ENCODE measurements at regions not wholly inside any gene's neighbourhood (a gene's known extent, or its start where the extent isn't known, plus 50 kb on each side); places are given as distances from the start of the nearest gene placed in this dataset.

DNA sequence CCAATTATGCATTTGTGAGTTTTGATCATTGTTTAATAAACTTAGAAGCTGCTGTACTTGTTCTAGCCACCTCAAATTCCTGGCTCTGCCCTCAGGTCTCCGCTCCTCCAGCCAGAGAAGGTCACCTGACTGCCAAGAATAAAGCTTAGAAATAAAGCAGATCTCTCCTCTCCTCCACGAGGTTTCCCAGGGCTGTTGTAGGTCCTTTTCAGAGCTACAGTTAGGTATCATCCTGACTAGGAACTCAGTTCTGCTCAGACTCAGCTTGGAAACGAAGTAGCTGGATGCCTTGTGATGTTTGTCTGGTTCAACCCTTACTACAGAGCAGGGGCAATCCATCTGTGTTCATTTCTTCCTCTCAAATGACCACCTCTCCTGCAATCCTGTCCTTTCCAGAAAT is 79.1 kb upstream of the RAPGEF2 start:
- H2BK120ac ChIP-seq (ENCODE audit: insufficient read depth, low read length, poor library complexity), result no peak overlapping the region
- no peaks in the 10 kb centered on the region for H3K79me2 ChIP-seq (ENCODE audit: control insufficient read depth, insufficient read depth, low read length, poor library complexity)
- WGBS (ENCODE audit: extremely low coverage, insufficient coverage, insufficient read length), result no CpG with 5 or more reads among the region's 3 CpGs

DNA sequence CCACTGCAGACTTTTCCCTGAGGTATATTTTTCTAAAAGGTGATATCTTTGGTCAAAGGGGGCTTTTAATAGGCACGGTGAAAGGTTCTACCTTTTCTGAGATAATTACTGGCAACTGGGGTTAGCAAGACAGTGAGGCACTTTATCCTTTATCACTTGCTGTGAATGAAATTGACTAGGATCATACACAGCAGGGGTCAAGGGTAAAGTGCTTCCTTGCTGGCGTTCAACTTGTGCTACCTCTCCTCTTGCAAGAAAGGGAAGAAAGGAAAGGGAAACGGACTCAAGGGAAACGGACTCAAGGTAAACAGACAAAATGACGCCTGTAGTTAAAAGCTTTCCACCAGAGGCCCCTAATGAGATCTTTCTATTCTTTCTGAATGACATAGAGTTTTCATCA is 78.6 kb upstream of the RAPGEF2 start:
- H3K9me3 ChIP-seq (ENCODE audit: insufficient read depth, low read depth, low read length), result no peaks in the 10 kb centered on the region
- no peak overlapping the region for H4K12ac ChIP-seq (ENCODE audit: low read depth, low read length)
- no peaks in the 10 kb centered on the region for H3K79me2 ChIP-seq (ENCODE audit: control insufficient read depth, insufficient read depth, low read length, poor library complexity)
- no peak overlapping the region for H3K4ac ChIP-seq (ENCODE audit: low read depth, low read length)
- H3K27ac ChIP-seq (ENCODE audit: low read depth, low read length), result no peak overlapping the region
- H4K8ac ChIP-seq (ENCODE audit: low read depth, low read length), result no peak overlapping the region
- no peak overlapping the region for H3K9ac ChIP-seq (ENCODE audit: low read length)
- no peak overlapping the region for H3K23ac ChIP-seq (ENCODE audit: low read length)
- H2AK5ac ChIP-seq (ENCODE audit: low read length), result no peak overlapping the region
- no peak overlapping the region for H2BK120ac ChIP-seq (ENCODE audit: insufficient read depth, low read length, poor library complexity)
- peaks cover 0 to 4% of the 10 kb centered on the region in 2 experiments for H3K4me1 ChIP-seq (ENCODE audit: control insufficient read depth in 1 of 2, insufficient read depth in 2 of 2, low read length in 2 of 2)
- H3K36me3 ChIP-seq (ENCODE audit: control insufficient read depth in 1 of 2, insufficient read depth in 2 of 2, low read length in 2 of 2), result no peaks in the 10 kb centered on the region
- DNase-seq, result no peak
- H3K27me3 ChIP-seq (ENCODE audit: insufficient read depth, low read length), result no peaks in the 10 kb centered on the region
- no peak overlapping the region for H3K18ac ChIP-seq (ENCODE audit: low read length)
- H2BK12ac ChIP-seq (ENCODE audit: low read length), result no peak overlapping the region
- no peak overlapping the region for H4K91ac ChIP-seq (ENCODE audit: low read depth, low read length)
- WGBS (ENCODE audit: extremely low coverage, insufficient coverage, insufficient read length), result no CpG with 5 or more reads among the region's 5 CpGs
- H2BK5ac ChIP-seq (ENCODE audit: low read depth, low read length, poor library complexity), result no peak overlapping the region
- no peak overlapping the region for H3K4me2 ChIP-seq (ENCODE audit: low read length)
- H3K14ac ChIP-seq (ENCODE audit: low read length), result no peak overlapping the region
- no peak overlapping the region for H3K4me3 ChIP-seq (ENCODE audit: low read depth, low read length)
- H3K79me1 ChIP-seq (ENCODE audit: low read length), result no peaks in the 10 kb centered on the region
- H2AFZ ChIP-seq (ENCODE audit: insufficient read depth, low read length, poor library complexity), result no peak overlapping the region

More for the DNA sequence above, 79.1 kb upstream of the RAPGEF2 start:
- no peak overlapping the region for H3K27ac ChIP-seq (ENCODE audit: low read depth, low read length)
- no peak overlapping the region for H2AK5ac ChIP-seq (ENCODE audit: low read length)
- no peak overlapping the region for H3K4me3 ChIP-seq (ENCODE audit: low read depth, low read length)
- no peak overlapping the region for H3K23ac ChIP-seq (ENCODE audit: low read length)
- no peaks in the 10 kb centered on the region for H3K36me3 ChIP-seq (ENCODE audit: control insufficient read depth in 1 of 2, insufficient read depth in 2 of 2, low read length in 2 of 2)
- no peak overlapping the region for H4K91ac ChIP-seq (ENCODE audit: low read depth, low read length)
- no peak overlapping the region for H3K14ac ChIP-seq (ENCODE audit: low read length)
- no peak overlapping the region for H4K12ac ChIP-seq (ENCODE audit: low read depth, low read length)
- no peaks in the 10 kb centered on the region for H3K9me3 ChIP-seq (ENCODE audit: insufficient read depth, low read depth, low read length)
- H3K18ac ChIP-seq (ENCODE audit: low read length), result no peak overlapping the region
- no peak overlapping the region for H3K9ac ChIP-seq (ENCODE audit: low read length)
- no peak overlapping the region for H3K4ac ChIP-seq (ENCODE audit: low read depth, low read length)
- no peak overlapping the region for H2AFZ ChIP-seq (ENCODE audit: insufficient read depth, low read length, poor library complexity)
- H3K4me2 ChIP-seq (ENCODE audit: low read length), result no peak overlapping the region
- DNase-seq, result no peak
- H2BK12ac ChIP-seq (ENCODE audit: low read length), result no peak overlapping the region
- H3K27me3 ChIP-seq (ENCODE audit: insufficient read depth, low read length), result no peaks in the 10 kb centered on the region
- H3K4me1 ChIP-seq (ENCODE audit: control insufficient read depth in 1 of 2, insufficient read depth in 2 of 2, low read length in 2 of 2), result peaks cover 0 to 4% of the 10 kb centered on the region in 2 experiments
- no peak overlapping the region for H2BK5ac ChIP-seq (ENCODE audit: low read depth, low read length, poor library complexity)
- no peaks in the 10 kb centered on the region for H3K79me1 ChIP-seq (ENCODE audit: low read length)
- H4K8ac ChIP-seq (ENCODE audit: low read depth, low read length), result peak overlapping the region; percentile 16

DNA sequence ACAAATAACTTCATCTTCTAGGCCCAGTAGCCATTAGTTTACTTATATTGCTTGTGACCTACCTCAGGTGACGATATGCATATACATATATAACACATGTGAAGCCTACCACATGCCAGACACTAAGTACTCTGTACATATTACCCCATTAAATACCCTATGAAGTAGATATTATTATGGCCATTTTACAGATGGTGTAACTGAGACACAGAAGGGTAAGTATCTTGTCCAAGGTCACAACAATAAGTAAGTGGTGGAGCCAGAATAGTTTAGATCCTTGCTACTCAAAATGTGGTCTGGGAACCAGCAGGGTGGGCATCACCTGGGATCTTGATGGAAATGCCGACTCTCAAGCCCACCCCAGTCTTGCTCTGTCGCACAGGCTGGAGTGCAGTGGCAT is 78.1 kb upstream of the RAPGEF2 start:
- Histone ChIP-seq H2BK120ac (ENCODE audit: insufficient read depth, low read length, poor library complexity) (no peak overlapping the region), H4K8ac (ENCODE audit: low read depth, low read length) (no peak overlapping the region), H3K79me1 (ENCODE audit: low read length) (no peaks in the 10 kb centered on the region), H3K27me3 (ENCODE audit: insufficient read depth, low read length) (no peaks in the 10 kb centered on the region), H2AK5ac (ENCODE audit: low read length) (no peak overlapping the region), H3K4me2 (ENCODE audit: low read length) (no peak overlapping the region), H3K27ac (ENCODE audit: low read depth, low read length) (no peak overlapping the region), H4K12ac (ENCODE audit: low read depth, low read length) (no peak overlapping the region), H3K14ac (ENCODE audit: low read length) (no peak overlapping the region), H3K4me3 (ENCODE audit: low read depth, low read length) (no peak overlapping the region), H3K18ac (ENCODE audit: low read length) (no peak overlapping the region), H2BK5ac (ENCODE audit: low read depth, low read length, poor library complexity) (no peak overlapping the region), H3K23ac (ENCODE audit: low read length) (no peak overlapping the region), H3K9me3 (ENCODE audit: insufficient read depth, low read depth, low read length) (no peaks in the 10 kb centered on the region), H3K36me3 (ENCODE audit: control insufficient read depth in 1 of 2, insufficient read depth in 2 of 2, low read length in 2 of 2) (no peaks in the 10 kb centered on the region), H2BK12ac (ENCODE audit: low read length) (no peak overlapping the region), H3K4me1 (ENCODE audit: control insufficient read depth in 1 of 2, insufficient read depth in 2 of 2, low read length in 2 of 2) (peaks cover 0 to 4% of the 10 kb centered on the region in 2 experiments), H2AFZ (ENCODE audit: insufficient read depth, low read length, poor library complexity) (no peak overlapping the region), H3K9ac (ENCODE audit: low read length) (no peak overlapping the region), H4K91ac (ENCODE audit: low read depth, low read length) (no peak overlapping the region), H3K4ac (ENCODE audit: low read depth, low read length) (no peak overlapping the region), H3K79me2 (ENCODE audit: control insufficient read depth, insufficient read depth, low read length, poor library complexity) (no peaks in the 10 kb centered on the region)
- no peak for DNase-seq
- WGBS (ENCODE audit: extremely low coverage, insufficient coverage, insufficient read length), result no CpG with 5 or more reads among the region's 3 CpGs

GRCh38 chr4:159026329-159026728 is 76.5 kb upstream of the RAPGEF2 start:
- H2AK5ac ChIP-seq (ENCODE audit: low read length), result no peak overlapping the region
- no peaks in the 10 kb centered on the region for H3K79me2 ChIP-seq (ENCODE audit: control insufficient read depth, insufficient read depth, low read length, poor library complexity)
- H2BK12ac ChIP-seq (ENCODE audit: low read length), result no peak overlapping the region
- no peak overlapping the region for H3K23ac ChIP-seq (ENCODE audit: low read length)
- no peak overlapping the region for H3K14ac ChIP-seq (ENCODE audit: low read length)
- no peak overlapping the region for H2BK5ac ChIP-seq (ENCODE audit: low read depth, low read length, poor library complexity)
- no peak overlapping the region for H4K91ac ChIP-seq (ENCODE audit: low read depth, low read length)
- H4K8ac ChIP-seq (ENCODE audit: low read depth, low read length), result no peak overlapping the region
- no peak for DNase-seq
- H3K9ac ChIP-seq (ENCODE audit: low read length), result no peak overlapping the region
- H3K4ac ChIP-seq (ENCODE audit: low read depth, low read length), result no peak overlapping the region
- H2AFZ ChIP-seq (ENCODE audit: insufficient read depth, low read length, poor library complexity), result no peak overlapping the region
- H3K36me3 ChIP-seq (ENCODE audit: control insufficient read depth in 1 of 2, insufficient read depth in 2 of 2, low read length in 2 of 2), result no peaks in the 10 kb centered on the region
- H3K27ac ChIP-seq (ENCODE audit: low read depth, low read length), result no peak overlapping the region
- no peak overlapping the region for H4K12ac ChIP-seq (ENCODE audit: low read depth, low read length)
- no peaks in the 10 kb centered on the region for H3K79me1 ChIP-seq (ENCODE audit: low read length)
- no peaks in the 10 kb centered on the region for H3K9me3 ChIP-seq (ENCODE audit: insufficient read depth, low read depth, low read length)
- H3K4me2 ChIP-seq (ENCODE audit: low read length), result no peak overlapping the region
- H3K4me1 ChIP-seq (ENCODE audit: control insufficient read depth in 1 of 2, insufficient read depth in 2 of 2, low read length in 2 of 2), result peaks cover 0 to 4% of the 10 kb centered on the region in 2 experiments
- no peaks in the 10 kb centered on the region for H3K27me3 ChIP-seq (ENCODE audit: insufficient read depth, low read length)
- no peak overlapping the region for H3K4me3 ChIP-seq (ENCODE audit: low read depth, low read length)
- H2BK120ac ChIP-seq (ENCODE audit: insufficient read depth, low read length, poor library complexity), result no peak overlapping the region
- H3K18ac ChIP-seq (ENCODE audit: low read length), result no peak overlapping the region
